HuH-7.5 (cell line): ENCODE measurements at regions not wholly inside any gene's neighbourhood (a gene's known extent, or its start where the extent isn't known, plus 50 kb on each side); places are given as distances from the start of the nearest gene placed in this dataset.

ENCODE experiments used
- DNase-seq: peaks from one replicate; pipeline ENCODE4 v3.0.0; 2011; ENCODE audit warnings: low spot score

DNA sequence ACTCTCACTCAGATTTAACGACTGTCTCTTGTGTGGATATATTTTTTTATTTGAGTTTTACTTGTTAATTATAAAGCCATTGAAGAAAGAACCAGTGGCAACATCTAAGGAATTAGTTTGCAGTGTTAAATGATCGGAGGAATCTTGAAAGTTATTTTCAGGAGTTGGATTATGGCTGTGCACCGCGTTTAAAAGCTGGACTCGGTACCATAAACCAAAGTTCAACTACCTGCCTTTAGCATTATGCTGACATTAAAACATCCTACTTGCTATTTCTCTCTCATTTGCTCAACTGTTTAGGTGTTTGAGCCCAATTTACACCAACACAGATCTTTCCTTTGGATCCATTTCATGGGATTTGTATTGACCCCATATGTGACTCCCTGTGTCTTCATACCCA is 289.4 kb upstream of the SASH1 start:
- no peak for DNase-seq

DNA sequence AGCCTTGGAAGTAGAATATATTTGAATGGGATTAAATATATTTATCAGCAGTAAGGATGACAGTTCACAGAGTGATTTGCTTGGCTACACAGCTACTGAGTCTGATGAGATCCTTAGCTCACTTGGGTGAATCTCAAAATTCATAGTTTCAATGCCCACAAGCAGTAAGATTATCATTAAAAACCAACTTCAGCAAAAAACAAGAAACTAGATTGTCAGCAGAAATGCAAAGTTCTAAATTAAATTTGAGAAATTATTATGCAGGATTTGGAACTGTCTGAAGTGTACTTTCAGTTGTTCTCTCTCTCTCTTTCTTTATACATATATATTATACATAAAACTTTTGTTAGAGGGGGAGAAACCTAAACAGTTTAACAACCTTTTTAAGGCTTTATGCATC is 288.8 kb upstream of the SASH1 start:
- DNase-seq: no peak

DNA sequence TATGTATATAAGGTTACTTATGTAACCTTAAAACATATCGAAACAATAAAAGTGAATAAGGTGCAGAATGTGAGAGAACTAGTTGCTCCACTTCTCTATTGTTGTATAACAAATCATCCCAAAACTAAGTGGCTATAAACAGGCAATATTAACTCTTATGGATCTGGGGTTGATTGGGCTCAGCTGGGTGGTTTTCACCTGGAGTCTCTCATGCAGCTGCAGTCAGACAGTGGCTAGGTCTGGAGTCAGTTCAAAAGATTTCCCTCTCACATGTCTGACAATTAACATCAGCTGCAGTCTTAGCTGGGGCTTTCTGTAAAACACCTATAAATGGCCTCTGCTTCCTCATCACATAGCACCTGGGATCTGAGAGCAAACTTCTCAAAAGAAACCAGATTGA is 288.4 kb upstream of the SASH1 start:
- no peak for DNase-seq

GRCh38 chr6:148055419-148055818 is 287.2 kb upstream of the SASH1 start:
- no peak for DNase-seq

DNA sequence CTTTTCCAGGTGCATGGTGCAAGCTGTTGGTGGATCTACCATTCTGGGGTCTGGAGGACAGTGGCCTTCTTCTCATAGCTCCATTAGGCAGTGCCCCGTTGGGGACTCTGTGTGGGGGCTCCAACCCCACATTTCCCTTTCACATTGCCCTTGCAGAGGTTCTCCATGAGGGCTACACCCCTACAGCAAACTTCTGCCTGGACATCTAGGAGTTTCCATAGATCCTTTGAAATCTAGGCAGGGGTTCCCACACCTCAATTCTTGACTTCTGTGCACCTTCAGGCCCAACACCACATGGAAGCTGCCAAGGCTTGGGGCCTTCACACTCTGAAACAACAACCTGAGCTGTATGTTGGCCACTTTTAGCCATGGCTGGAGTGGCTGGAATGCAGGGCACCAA is 282.8 kb upstream of the SASH1 start:
- DNase-seq: no peak

DNA sequence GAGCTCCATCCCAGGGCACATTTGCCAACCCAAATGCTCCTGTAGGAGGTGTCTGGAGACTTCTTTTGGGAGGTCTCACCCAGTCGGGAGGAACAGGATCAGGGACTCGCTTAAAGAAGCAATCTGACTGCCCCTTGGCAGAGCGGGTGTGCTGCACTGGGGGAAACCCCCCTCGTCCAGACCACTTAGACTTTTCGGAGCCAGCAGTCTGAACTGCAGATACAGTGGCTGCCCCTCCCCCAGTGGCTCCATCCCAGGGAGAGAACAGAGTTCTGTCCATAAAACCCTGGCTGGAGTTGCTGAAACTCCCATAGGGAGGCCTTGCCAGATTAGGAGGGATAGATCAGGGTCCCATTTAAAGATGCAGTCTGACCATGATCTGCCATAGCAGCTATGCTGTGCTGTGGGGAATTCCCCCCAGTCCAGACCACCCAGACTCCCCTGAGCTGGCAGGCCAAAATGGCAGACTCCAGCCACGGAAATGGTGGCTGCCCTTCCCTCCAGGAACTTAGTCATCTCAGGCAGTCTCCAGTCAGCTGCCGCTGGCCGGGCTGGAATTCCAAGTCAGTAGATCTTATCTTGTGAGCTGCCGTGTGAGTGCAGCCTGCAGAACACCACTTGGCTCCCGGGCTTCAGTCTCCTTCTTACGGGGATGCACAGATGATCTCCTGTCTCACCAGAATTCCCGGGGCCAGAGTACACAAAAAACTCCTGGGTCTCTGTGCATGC is 278.1 kb upstream of the SASH1 start:
- no peak for DNase-seq

- no peak for DNase-seq
These were observed 274.1 kb upstream of the SASH1 start for GRCh38 chr6:148068437-148069061.

DNA sequence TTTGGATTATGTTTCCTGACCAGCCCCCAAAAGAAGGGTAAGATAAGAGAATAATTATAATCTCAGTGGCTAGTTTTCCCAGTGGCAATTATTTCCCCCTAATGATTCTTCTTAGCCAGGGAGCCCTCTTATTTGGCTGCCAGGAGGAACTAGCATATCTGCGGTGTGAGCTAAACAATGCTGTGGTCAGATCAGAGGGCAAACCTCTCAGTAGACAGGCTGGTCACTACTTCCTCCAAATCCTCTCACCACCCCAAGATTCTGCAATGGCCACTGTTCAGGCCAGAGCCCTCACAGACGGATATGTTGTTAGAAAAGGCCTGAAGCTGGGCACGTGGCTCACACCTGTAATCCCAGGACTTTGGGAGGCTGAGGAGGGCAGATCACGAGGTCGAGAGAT is 273.4 kb upstream of the SASH1 start:
- DNase-seq: no peak

DNA sequence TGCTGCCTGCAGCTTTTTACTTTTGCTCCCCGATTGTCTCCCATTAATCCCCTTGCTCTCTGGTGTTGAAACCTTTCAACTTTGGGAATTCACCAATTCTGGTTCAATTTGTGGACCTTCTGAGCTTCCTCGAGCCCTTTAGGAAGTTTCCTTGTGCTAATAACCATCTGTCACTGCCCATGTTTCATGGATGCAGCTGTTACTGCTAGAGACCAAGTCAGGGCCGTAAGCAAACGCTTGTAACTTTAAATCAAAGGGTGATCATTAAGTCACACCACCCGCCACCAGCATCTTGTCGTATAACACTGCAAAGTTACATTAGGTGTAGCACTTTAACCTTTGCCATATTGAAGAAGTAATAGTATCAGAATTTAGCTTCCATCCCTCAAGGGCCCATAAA is 268.3 kb upstream of the SASH1 start:
- no peak for DNase-seq

DNA sequence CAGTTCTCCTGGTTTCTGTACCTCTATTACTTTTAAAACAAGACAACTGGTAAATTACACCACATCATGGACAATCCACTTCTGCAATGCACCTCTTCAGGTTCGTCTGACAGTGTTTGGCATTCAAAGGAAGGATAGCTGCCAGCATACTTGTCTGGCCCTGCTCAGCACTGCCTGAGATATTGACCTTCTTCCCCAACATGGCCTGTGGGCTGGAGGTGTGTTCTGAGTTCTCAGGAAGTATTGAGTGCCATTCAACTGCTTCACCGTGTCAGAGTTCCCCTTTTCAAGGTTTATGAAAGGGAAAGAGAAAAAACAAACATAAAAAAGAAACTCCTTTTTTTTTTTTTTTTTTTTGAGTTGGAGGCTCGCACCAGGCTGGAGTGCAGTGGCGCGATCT is 267.9 kb upstream of the SASH1 start:
- DNase-seq: no peak

DNA sequence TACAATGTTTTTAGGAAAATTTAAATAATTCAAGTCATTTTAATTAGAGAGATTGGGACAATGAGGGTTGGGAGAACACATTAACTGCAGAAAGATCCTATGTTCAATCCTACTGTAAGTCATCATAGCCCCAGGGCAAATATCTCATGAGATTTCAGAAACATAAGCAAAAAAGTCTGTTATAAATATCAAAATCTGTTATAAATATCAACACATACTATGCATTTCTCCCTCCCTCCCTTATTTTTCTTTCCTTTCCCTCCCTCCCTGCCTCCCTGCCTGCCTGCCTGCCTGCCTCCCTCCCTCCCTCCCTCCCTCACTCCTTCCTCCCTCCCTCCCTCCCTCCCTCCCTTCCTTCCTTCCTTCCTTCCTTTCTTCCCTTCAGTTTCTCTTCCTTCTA is 267.3 kb upstream of the SASH1 start:
- DNase-seq: no peak

DNA sequence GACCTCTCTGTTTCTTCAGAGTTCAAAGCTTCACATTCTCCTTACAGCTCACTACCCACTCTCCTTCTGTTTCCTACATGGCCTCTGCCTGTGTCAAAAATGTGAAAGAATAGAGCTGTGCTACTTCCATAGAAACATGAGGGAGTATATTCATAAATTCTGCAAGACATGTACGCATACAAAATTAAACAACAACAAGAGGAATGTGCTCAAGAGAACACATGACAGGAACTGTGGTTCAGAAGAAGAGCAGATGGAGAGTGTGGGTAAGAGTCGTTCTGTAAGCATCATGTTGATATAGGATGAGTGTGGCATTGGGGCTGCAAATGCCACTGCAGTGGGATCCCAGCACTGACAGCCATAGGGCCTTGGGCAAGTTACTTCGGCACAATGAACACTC is 266.6 kb upstream of the SASH1 start:
- DNase-seq: no peak

DNA sequence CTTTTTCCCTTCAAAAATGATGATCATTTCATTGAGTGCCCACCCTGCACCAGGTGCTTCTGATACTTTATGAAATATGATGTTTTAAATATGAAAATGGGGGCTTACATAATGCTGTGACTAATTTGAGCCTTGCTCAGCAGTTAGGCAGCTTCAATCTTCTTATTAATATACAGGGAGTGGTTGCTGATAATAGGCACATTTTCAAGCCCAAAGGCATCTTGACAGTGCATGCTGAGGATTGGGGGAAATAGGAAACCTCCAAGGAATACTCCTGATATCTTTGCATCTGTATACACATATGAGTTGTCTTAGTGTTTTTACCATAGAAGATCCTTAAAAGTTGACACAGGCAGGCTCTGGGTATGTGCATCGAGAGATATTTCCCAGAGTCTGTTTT is 262.3 kb upstream of the SASH1 start:
- no peak for DNase-seq

DNA sequence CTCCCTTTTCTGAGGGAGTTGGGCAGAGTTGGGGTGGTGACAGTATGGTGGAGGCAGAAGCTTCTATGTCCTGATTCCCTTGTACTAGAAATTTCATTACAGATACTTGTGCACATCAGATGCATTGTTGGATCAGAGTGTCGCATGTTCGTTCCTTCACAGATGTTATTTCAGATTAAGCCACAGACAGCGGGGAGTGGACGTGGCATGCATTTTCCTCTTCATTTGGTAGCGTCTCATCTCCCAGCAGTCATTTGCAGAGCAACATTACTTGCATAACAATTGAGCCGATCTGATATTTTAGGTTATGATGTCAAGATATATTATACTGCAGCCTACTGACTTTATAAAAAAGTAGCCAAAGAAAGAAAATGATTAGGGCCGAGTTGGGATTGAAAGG is 261.6 kb upstream of the SASH1 start:
- DNase-seq: no peak

- DNase-seq: no peak
These were observed 260.6 kb upstream of the SASH1 start for GRCh38 chr6:148082044-148082443.

GRCh38 chr6:148082696-148083095 is 259.9 kb upstream of the SASH1 start:
- DNase-seq: no peak

DNA sequence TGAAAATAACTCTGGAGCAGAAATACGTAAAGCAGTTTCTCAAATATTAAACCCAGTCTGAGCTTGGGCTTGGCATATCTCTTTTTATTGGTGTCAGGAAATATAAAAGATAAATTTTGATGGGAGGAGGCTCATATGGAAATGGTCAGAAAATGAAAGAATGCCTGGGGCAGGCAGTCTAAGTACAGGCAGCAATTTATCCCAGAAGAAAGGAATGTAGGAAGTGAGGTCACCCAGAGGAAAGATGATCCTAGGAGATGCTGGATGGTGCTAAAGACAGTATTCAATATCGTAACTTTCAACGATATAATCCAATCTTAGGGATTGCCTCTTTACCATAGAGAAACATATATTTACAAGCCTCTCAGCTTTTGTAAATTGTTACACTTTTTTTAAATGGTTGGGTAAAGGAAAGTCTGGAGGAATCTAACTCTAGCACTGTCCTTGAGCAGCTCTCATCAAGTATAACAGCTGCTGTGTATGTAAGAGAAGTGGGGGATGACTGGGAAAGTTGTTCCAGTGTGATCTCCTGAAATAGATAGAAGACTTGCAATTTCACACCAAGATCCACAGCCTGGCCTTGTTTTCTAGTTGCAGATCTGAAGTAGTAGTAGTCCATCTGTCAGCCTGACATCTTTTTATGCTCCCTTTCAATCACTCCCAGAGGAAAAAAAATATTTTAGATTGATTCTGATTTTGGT is 256.9 kb upstream of the SASH1 start:
- DNase-seq: no peak

- no peak for DNase-seq
These were observed 256.3 kb upstream of the SASH1 start for GRCh38 chr6:148086386-148086785.

- DNase-seq: no peak
These were observed 255.8 kb upstream of the SASH1 start for GRCh38 chr6:148086843-148087242.

DNA sequence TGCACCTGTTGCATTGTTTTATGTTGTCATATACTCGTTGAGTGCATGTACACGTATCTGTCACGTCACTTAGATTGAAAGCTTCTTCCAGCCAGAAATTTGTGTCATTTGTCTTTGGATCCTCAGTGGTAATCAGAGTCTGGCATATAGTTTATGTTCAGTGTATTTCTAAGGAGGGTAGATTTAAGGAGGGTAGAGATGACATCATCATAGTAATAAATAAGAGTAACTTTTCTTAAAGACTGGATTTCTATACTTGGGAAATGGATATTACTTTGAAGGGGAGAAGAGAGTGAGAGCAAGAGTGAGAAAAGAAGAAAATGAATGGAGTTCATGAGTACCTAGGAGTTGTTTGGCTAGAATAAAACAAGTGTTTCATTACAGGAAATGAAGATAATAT is 255.0 kb upstream of the SASH1 start:
- no peak for DNase-seq

DNA sequence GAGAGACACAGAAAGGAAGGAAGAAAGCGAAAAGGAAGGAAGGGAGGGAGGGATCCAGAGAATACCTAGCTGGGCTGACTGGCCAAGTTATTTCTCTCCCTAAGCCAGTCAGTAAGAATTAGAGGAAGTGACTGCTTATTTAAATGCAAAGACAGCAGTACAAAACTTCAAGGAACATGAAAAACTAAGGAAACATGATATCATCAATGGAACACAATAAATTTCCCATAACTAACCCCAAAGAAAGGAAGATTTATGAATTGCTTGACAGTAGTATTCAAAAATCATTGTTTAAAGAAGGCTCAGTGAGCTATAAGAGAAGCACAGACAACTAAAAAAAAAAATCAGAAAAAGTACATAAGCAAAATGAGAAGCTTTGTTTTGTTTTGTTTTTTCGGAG is 252.3 kb upstream of the SASH1 start:
- DNase-seq: no peak

- no peak for DNase-seq
These were observed 251.2 kb upstream of the SASH1 start for GRCh38 chr6:148091394-148091793.

DNA sequence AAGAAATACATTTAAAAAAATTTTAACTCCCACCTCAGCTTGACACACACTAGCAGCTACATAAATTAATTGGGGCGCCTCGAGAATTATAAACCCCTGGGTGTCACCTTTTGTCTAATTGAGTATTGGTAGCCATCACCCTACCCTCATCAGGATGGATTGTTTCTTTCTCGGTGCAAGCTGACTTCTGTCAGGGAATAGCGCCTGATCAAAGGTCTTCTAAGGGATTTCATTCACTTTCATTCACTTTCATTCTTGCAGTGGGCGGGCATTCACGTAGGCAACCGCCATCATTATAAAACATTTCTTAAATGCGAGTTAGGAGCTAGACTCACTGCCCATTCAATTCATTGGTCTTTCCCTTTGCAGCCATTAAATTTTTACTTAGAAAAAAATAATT is 239.2 kb upstream of the SASH1 start:
- DNase-seq: no peak

GRCh38 chr6:148104131-148104530 is 238.5 kb upstream of the SASH1 start:
- DNase-seq: no peak
